Activated CD4-positive, CD25-positive, alpha-beta regulatory T cell treated with anti-CD3 and anti-CD28 coated beads, Interleukin-2, amount 50 U/mL, for 24 hours (primary cell): ENCODE measurements at regions not wholly inside any gene's neighbourhood (a gene's known extent, or its start where the extent isn't known, plus 50 kb on each side); places are given as distances from the start of the nearest gene placed in this dataset.
"Not testable (repeated sequence)": the region's sequence is repeated elsewhere in the genome, so short reads cannot be mapped to it uniquely, and the experiment has no call there.

Experiments
- ATAC-seq, 2 donors: fragments of 150-1000 bp; cut with Tn5 transposase; one replicate each; pipeline ENCODE4 v1.10.0; 2021; ENCODE audit warnings: mild to moderate bottlenecking in 1 of 2, moderate library complexity in 1 of 2

- ATAC-seq, result no peak
These were observed 1058.3 kb upstream of the SLIT2 start for GRCh38 chr4:19193274-19193981.

- ATAC-seq, result no peak
These were observed 1059.6 kb upstream of the SLIT2 start for GRCh38 chr4:19191979-19192650.

GRCh38 chr4:19187691-19188090 lies 1064.0 kb upstream of the SLIT2 start:
- ATAC-seq, result no peak

GRCh38 chr4:19187096-19187495 lies 1064.6 kb upstream of the SLIT2 start:
- ATAC-seq, result no peak

- ATAC-seq, result not testable (repeated sequence)
These were observed 1070.1 kb upstream of the SLIT2 start for GRCh38 chr4:19181631-19182030.

GRCh38 chr4:19178835-19179234 lies 1072.9 kb upstream of the SLIT2 start:
- ATAC-seq, result no peak

GRCh38 chr4:19177616-19178015 lies 1074.1 kb upstream of the SLIT2 start:
- no peak for ATAC-seq

GRCh38 chr4:19171832-19172231 lies 1079.9 kb upstream of the SLIT2 start:
- ATAC-seq, result no peak

GRCh38 chr4:19167311-19167710 lies 1084.4 kb upstream of the SLIT2 start:
- no peak for ATAC-seq

GRCh38 chr4:19164334-19164733 lies 1087.4 kb upstream of the SLIT2 start:
- ATAC-seq, result no peak

- no peak for ATAC-seq
These were observed 1091.8 kb upstream of the SLIT2 start for GRCh38 chr4:19159874-19160273.

- ATAC-seq, result no peak
These were observed 1093.4 kb upstream of the SLIT2 start for GRCh38 chr4:19158107-19158809.

GRCh38 chr4:19156786-19157185 lies 1094.9 kb upstream of the SLIT2 start:
- ATAC-seq, result no peak

GRCh38 chr4:19155568-19155967 lies 1096.1 kb upstream of the SLIT2 start:
- ATAC-seq, result no peak

- not testable (repeated sequence) for ATAC-seq
These were observed 1097.4 kb upstream of the SLIT2 start for GRCh38 chr4:19154267-19154666.

GRCh38 chr4:19152264-19152663 lies 1099.4 kb upstream of the SLIT2 start:
- no peak for ATAC-seq

- no peak for ATAC-seq
These were observed 1100.0 kb upstream of the SLIT2 start for GRCh38 chr4:19151684-19152083.

- no peak for ATAC-seq
These were observed 1105.7 kb upstream of the SLIT2 start for GRCh38 chr4:19146038-19146437.

GRCh38 chr4:19135895-19136633 lies 1114.5 kb upstream of the LCORL start:
- no peak for ATAC-seq

GRCh38 chr4:19134685-19135084 lies 1113.1 kb upstream of the LCORL start:
- no peak for ATAC-seq

GRCh38 chr4:19133315-19133714 lies 1111.8 kb upstream of the LCORL start:
- ATAC-seq, result no peak

GRCh38 chr4:19130866-19131265 lies 1109.3 kb upstream of the LCORL start:
- ATAC-seq, result no peak

GRCh38 chr4:19128176-19128575 lies 1106.6 kb upstream of the LCORL start:
- no peak for ATAC-seq
